Spinal cord (tissue), 9 donors: ENCODE measurements at regions not wholly inside any gene's neighbourhood (a gene's known extent, or its start where the extent isn't known, plus 50 kb on each side); places are given as distances from the start of the nearest gene placed in this dataset.

Experiments used
- DNase-seq, 6 donors: peaks; one replicate each; pipeline versions ENCODE4 v3.0.0 to v3.0.0-alpha.2; 2013 to 2015; ENCODE audit warnings: low spot score in 6 of 6, low read depth in 4 of 6
- H3K27ac ChIP-seq: one replicate; pipeline ENCODE4 v1.5.1; 2013; ENCODE audit warnings: low read depth, low read length, control low read depth
- H3K27me3 ChIP-seq: one replicate; pipeline ENCODE4 v1.6.1; 2013; ENCODE audit warnings: low read length; ENCODE audit not compliant: control insufficient read depth, insufficient read depth
- H3K36me3 ChIP-seq: one replicate; pipeline ENCODE4 v1.6.1; 2013; ENCODE audit warnings: low read length; ENCODE audit not compliant: control insufficient read depth, insufficient read depth
- H3K4me1 ChIP-seq: one replicate; pipeline ENCODE4 v1.6.1; 2013; ENCODE audit warnings: low read length; ENCODE audit not compliant: control insufficient read depth, insufficient read depth
- H3K4me3 ChIP-seq: one replicate; pipeline ENCODE4 v1.5.1; 2013; ENCODE audit warnings: low read depth, low read length, control low read depth
- H3K9me3 ChIP-seq: one replicate; pipeline ENCODE4 v1.6.1; 2013; ENCODE audit warnings: low read length; ENCODE audit not compliant: control insufficient read depth, insufficient read depth
- WGBS: methylation state at CpG from one replicate; pipeline ENCODE4 v1.1.5; 2013; ENCODE audit warnings: missing lambda C conversion rate; ENCODE audit not compliant: insufficient coverage; 5-methylcytosine and 5-hydroxymethylcytosine counted together
- donor health status: healthy.

GRCh38 chrX:38982843-38983242 is 181.6 kb downstream of the MID1IP1 start:
- 29% methylated on average over 3 of the region's 3 CpGs for WGBS
- H3K4me1 ChIP-seq = no peaks in the 10 kb centered on the region
- H3K36me3 ChIP-seq = no peaks in the 10 kb centered on the region
- DNase-seq = no peak
- no peaks in the 10 kb centered on the region for H3K9me3 ChIP-seq
- H3K4me3 ChIP-seq = no peak overlapping the region
- H3K27me3 ChIP-seq = peaks cover 6% of the 10 kb centered on the region
- no peak overlapping the region for H3K27ac ChIP-seq

- no peak for DNase-seq
Observed at GRCh38 chrX:38985375-38985774, 184.1 kb downstream of the MID1IP1 start.

DNA sequence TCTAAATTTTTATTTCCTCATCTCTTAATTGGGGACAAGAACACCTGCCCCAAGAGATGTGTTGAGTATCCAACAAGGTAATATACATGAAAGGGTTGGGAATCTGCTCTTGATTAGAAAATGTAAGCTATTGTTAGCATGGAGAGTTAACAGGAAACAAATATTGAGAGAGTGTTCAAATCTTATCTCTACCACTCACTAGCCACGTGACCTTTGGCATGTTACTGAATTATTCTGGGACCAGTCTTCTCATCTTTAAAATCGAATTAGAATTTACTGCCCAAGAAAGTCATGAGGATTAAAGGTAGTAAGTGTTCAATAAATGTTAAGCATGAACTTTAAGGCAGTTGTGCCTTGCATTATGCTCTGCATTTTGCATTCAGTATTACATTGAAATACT is 184.7 kb downstream of the MID1IP1 start:
- Histone ChIP-seq H3K9me3 (no peaks in the 10 kb centered on the region), H3K27me3 (peaks cover 6% of the 10 kb centered on the region), H3K4me1 (no peaks in the 10 kb centered on the region), H3K27ac (no peak overlapping the region), H3K4me3 (no peak overlapping the region), H3K36me3 (no peaks in the 10 kb centered on the region)
- WGBS = no CpG with 5 or more reads among the region's 2 CpGs
- DNase-seq = no peak

More at GRCh38 chrX:38985375-38985774, 184.1 kb downstream of the MID1IP1 start:
- Histone ChIP-seq H3K4me3 (no peak overlapping the region), H3K9me3 (no peaks in the 10 kb centered on the region), H3K36me3 (no peaks in the 10 kb centered on the region), H3K27ac (no peak overlapping the region), H3K27me3 (peaks cover 6% of the 10 kb centered on the region), H3K4me1 (no peaks in the 10 kb centered on the region)
- WGBS = no CpG with 5 or more reads among the region's 3 CpGs

DNA sequence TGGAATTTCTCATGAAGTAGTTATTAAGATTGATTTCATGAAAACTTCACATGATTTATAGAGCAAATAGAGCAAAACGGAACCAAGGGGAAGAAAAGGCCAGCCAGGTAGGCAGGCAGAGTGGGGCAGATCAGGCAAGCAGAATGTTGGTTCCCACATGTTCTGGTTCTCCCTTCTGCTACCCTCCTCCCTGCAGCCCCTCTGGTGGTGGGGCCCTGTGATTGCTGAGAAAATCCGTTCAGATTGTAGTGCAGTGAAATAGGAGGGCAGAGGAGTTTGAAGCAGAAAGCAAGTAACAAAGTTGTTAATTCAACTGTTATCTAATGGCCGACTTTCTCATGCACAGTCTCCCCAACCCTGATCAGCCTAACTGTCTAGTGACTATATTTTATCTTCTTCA is 185.3 kb downstream of the MID1IP1 start:
- Histone ChIP-seq H3K4me1 (no peaks in the 10 kb centered on the region), H3K27ac (no peak overlapping the region), H3K9me3 (no peaks in the 10 kb centered on the region), H3K36me3 (no peaks in the 10 kb centered on the region), H3K4me3 (no peak overlapping the region), H3K27me3 (peaks cover 6% of the 10 kb centered on the region)
- DNase-seq = no peak
- 50% methylated on average over 1 of the region's 3 CpGs for WGBS

DNA sequence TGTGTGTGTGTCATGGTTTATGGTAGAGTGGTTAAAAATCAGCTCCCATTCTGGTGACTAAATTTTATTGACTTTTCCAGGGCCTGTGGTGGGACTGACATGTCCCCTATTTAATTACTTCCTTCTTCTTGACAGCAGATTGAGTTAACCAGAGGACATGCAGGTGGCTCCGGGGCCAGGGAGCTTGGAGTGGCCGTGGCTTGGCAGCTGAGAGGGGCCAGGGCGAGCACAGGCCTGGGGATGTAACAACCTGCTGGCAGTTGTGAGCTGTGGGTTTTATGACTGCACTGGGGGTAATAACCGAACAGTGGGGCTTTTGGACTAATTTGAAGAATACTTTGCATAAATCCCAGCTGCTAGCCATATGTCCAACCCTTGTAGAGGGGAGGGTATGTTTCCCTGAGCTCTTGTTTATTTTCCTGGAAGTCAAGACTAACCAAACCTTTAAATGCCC is 186.0 kb downstream of the MID1IP1 start:
- Histone ChIP-seq H3K36me3 (no peaks in the 10 kb centered on the region), H3K4me3 (no peak overlapping the region), H3K9me3 (no peaks in the 10 kb centered on the region), H3K27ac (no peak overlapping the region), H3K4me1 (no peaks in the 10 kb centered on the region), H3K27me3 (peaks cover 6% of the 10 kb centered on the region)
- WGBS = 66% methylated on average over 3 of the region's 4 CpGs
- DNase-seq = peak in 1 of 6 donors; percentile 66

GRCh38 chrX:38988301-38988700 is 187.0 kb downstream of the MID1IP1 start:
- Histone ChIP-seq H3K4me3 (no peak overlapping the region), H3K27ac (no peak overlapping the region), H3K4me1 (no peaks in the 10 kb centered on the region), H3K27me3 (peaks cover 3% of the 10 kb centered on the region), H3K9me3 (no peaks in the 10 kb centered on the region), H3K36me3 (no peaks in the 10 kb centered on the region)
- 83% methylated on average over 2 of the region's 2 CpGs for WGBS
- no peak for DNase-seq

- Histone ChIP-seq H3K36me3 (no peaks in the 10 kb centered on the region), H3K9me3 (no peaks in the 10 kb centered on the region), H3K4me3 (no peak overlapping the region), H3K27ac (no peak overlapping the region), H3K27me3 (no peaks in the 10 kb centered on the region), H3K4me1 (no peaks in the 10 kb centered on the region)
- WGBS = 67% methylated on average over 1 of the region's 1 CpG
- no peak for DNase-seq
Observed at GRCh38 chrX:38989076-38989475, 187.8 kb downstream of the MID1IP1 start.

GRCh38 chrX:38991656-38992440 is 190.6 kb downstream of the MID1IP1 start:
- WGBS = no CpG with 5 or more reads among the region's 3 CpGs
- H3K36me3 ChIP-seq = no peaks in the 10 kb centered on the region
- H3K4me1 ChIP-seq = no peaks in the 10 kb centered on the region
- no peak overlapping the region for H3K27ac ChIP-seq
- no peaks in the 10 kb centered on the region for H3K9me3 ChIP-seq
- no peaks in the 10 kb centered on the region for H3K27me3 ChIP-seq
- no peak overlapping the region for H3K4me3 ChIP-seq
- no peak for DNase-seq

DNA sequence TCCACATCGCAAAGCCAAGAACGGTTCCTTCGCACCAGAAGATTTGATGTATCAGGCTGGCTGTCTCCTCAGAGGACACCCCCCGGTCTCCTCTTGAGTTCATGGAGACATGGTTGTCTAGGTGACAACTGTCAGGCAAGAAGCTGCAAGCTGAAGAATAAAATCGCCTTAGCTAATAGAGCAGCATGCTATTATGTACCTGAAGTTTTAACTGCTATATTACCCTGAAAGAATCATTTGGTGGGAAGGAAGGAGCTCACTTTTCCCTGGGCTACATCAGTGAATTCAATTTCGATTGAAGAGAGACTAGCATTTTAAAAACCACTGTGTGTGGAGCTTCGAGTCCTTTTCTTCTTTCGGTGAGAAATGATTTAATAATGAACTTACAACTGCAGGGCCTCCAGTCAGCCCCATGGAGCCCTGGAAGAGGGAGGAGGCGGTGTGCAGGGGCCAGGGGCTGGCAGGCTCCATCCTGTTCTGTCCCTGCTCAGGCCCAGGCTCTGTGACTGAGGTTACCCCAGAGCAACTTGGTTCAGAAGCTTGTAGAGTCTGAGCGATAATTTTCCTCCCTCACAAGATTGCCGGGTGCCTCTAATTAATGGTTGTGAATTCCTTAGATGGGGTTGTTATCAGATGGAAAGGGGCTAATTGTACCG is 191.3 kb downstream of the MID1IP1 start:
- Histone ChIP-seq H3K4me3 (no peak overlapping the region), H3K4me1 (no peaks in the 10 kb centered on the region), H3K27me3 (no peaks in the 10 kb centered on the region), H3K27ac (no peak overlapping the region), H3K9me3 (no peaks in the 10 kb centered on the region), H3K36me3 (no peaks in the 10 kb centered on the region)
- WGBS = 38% methylated on average over 8 of the region's 12 CpGs
- DNase-seq = peak in 1 of 6 donors; percentile 55

GRCh38 chrX:38993500-38993899 is 192.2 kb downstream of the MID1IP1 start:
- Histone ChIP-seq H3K9me3 (no peaks in the 10 kb centered on the region), H3K4me1 (no peaks in the 10 kb centered on the region), H3K36me3 (no peaks in the 10 kb centered on the region), H3K27ac (no peak overlapping the region), H3K4me3 (no peak overlapping the region), H3K27me3 (no peaks in the 10 kb centered on the region)
- no peak for DNase-seq
- WGBS = no CpG with 5 or more reads among the region's 1 CpG
